ENCODE measurements at regions not wholly inside any gene's neighbourhood (a gene's known extent, or its start where the extent isn't known, plus 50 kb on each side); places are given as distances from the start of the nearest gene placed in this dataset.

DNA sequence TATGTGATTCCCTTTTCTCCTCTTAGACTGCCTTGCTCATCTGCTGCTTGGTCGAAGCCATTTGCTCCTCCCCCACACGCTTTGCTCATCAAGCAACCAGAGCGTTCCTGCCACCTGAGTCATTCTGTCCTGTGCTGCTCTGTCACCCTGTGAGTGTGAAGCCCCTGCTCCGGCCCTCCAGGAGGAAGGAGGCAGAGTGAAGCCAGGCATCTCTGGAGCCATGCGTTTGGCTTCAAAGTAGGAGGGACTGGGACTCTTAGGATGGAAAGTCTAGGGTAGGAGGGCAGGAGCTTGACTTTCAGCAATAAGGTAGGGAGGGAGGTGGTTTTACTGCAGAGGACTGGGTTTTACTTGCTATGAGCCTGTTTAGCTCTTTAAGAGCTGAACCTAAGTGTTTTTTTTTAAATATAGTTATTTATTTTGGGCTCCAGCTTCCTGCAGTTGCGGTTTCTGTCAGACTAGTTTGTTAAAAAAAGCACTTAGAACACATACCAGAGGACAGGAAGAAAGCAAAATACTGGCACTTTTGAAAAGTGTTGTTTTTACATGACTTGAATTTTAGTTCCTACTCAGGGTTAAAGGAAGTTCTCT is 63.6 kb downstream of the SPINK2 start:
- TF ChIP-seq, protein P1, sequence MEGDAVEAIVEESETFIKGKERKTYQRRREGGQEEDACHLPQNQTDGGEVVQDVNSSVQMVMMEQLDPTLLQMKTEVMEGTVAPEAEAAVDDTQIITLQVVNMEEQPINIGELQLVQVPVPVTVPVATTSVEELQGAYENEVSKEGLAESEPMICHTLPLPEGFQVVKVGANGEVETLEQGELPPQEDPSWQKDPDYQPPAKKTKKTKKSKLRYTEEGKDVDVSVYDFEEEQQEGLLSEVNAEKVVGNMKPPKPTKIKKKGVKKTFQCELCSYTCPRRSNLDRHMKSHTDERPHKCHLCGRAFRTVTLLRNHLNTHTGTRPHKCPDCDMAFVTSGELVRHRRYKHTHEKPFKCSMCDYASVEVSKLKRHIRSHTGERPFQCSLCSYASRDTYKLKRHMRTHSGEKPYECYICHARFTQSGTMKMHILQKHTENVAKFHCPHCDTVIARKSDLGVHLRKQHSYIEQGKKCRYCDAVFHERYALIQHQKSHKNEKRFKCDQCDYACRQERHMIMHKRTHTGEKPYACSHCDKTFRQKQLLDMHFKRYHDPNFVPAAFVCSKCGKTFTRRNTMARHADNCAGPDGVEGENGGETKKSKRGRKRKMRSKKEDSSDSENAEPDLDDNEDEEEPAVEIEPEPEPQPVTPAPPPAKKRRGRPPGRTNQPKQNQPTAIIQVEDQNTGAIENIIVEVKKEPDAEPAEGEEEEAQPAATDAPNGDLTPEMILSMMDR (conservative IDR thresholded peaks at IDR 0.05; ENCODE audit: low read depth, low read length): no peak
- no peak overlapping the region for H3K4me3 ChIP-seq (ENCODE audit: low read depth, low read length)
- peak; percentile 36 for DNase-seq (ENCODE audit: low read depth)

DNA sequence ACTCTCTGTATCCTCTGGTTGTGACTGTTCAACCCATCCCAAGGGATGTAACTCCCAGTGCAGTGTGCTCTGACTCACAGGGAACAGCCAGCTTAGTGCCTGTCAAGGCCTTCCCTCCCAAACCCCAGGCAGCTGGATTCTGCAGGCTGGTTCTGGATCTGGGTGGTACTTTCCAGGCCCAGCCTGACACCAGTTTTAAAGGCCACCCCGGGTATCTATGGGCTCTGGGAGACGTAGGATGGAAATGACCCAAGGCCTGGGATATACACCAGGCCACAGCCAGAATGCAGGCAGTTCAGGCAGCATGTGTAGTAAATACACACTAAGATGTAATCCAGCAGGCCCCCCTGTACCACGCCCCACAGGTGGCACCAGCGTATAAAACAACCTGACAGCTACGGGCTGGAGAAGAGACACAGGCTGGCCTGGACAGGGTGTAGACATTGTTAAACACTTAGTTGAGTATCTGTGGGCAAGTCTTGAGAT is 64.2 kb downstream of the SPINK2 start:
- DNase-seq (ENCODE audit: low read depth): no peak
- H3K4me3 ChIP-seq (ENCODE audit: low read depth, low read length): no peak overlapping the region
- TF ChIP-seq, protein P1 (conservative IDR thresholded peaks at IDR 0.05; ENCODE audit: low read depth, low read length): no peak

DNA sequence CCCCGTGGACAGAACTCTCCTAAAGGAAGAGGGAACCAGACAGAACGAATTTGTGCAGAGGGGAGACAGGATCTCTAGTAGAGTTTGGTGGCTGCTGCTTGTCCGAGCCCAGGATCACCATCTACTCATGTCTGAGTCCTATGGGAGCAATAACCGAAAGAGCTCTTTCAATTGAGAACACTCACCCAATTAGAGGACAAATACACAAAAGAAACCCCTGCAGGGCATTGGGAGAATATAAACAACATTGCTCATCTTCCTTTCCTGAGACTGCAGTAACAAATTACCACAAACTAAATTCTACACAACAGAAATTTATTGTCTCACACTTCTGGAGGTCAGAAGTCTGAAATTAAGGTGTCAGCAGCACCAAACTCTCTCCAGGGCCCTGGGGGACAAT is 65.6 kb downstream of the SPINK2 start:
- TF ChIP-seq, protein P1 (conservative IDR thresholded peaks at IDR 0.05; ENCODE audit: low read depth, low read length): no peak
- H3K4me3 ChIP-seq (ENCODE audit: low read depth, low read length): no peak overlapping the region
- DNase-seq (ENCODE audit: low read depth): no peak

DNA sequence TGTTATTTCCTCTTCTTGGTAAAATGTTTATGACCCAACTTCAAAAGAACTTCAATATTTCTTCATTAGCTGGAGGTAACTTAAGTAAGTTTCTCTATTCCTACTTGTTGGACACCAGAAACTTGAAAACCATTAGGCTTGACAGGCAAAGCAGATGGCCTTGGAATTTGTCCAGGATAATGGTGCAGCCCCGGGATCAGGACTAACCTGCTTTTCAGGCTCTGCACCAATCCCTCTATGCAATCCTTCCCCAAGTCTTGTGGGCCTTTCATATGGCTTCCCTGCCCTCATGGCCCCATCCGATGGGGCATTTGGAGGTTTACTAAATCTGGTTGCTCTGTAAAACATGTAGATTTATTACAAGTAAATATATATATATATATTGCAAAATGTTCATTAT is 68.5 kb downstream of the SPINK2 start:
- no peak for DNase-seq (ENCODE audit: low read depth)
- no peak overlapping the region for H3K4me3 ChIP-seq (ENCODE audit: low read depth, low read length)
- TF ChIP-seq, protein P1 (conservative IDR thresholded peaks at IDR 0.05; ENCODE audit: low read depth, low read length): no peak

DNA sequence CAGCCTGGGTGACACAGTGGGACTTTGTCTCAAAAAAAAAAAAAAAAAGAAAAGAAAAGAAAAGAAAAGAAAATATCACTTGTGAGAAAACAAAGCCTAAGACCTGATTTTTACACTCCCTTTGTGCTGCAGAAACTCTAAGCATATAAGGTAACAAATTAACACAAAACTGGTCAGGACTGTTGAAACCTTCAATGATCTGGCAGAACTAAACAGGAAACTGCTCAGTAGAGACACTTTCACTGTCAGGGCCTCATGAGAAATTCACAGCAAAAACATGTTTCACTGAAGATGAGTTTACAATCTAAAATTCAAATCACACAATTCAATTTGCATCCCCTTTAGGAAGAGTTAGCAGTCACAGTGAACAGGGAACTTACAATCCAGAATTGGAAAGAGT is 69.1 kb upstream of the HOPX start:
- TF ChIP-seq, protein P1 (conservative IDR thresholded peaks at IDR 0.05; ENCODE audit: low read depth, low read length): no peak
- no peak for DNase-seq (ENCODE audit: low read depth)
- no peak overlapping the region for H3K4me3 ChIP-seq (ENCODE audit: low read depth, low read length)

DNA sequence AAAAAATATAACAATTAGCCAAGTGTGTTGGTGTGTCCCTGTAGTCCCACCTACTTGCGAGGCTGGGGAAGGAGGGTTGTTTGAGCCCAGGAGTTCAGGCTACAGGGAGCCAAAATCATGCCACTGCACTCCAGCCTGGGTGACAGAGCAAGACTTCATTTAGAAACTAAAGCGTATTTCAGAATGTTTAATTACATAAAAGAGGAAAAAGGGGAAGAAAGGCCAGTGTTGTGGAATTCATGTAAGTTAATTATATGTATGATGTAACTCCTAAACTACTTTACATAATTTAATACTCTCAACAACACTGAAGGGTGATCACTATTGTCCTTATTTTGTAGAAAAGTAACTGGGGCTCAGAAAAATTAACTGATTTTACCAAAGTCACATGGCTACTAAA is 67.2 kb upstream of the HOPX start:
- TF ChIP-seq, protein P1 (conservative IDR thresholded peaks at IDR 0.05; ENCODE audit: low read depth, low read length): no peak
- DNase-seq (ENCODE audit: low read depth): no peak
- H3K4me3 ChIP-seq (ENCODE audit: low read depth, low read length): no peak overlapping the region

DNA sequence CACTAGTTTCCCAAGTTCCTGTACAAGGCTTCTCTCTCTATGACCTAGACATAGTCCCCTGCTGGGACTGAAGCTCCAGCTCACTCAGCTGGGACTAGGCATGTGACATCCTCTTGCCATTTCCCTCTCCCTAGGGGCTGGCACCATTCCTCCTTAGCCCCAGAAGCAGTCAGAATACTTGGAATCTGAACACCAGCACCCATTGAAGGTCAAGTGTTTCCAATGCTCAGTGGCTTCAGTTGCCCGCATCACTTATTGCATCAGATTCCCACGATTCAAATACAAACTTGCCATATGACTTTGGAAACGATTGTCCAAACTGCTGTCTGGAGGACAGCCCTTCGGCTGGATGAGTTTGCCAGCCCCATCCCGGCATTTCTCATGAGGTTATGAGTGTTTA is 65.5 kb upstream of the HOPX start:
- DNase-seq (ENCODE audit: low read depth): no peak
- H3K4me3 ChIP-seq (ENCODE audit: low read depth, low read length): no peak overlapping the region
- TF ChIP-seq, protein P1 (conservative IDR thresholded peaks at IDR 0.05; ENCODE audit: low read depth, low read length): no peak
